H1 (cell line): ENCODE measurements at regions not wholly inside any gene's neighbourhood (a gene's known extent, or its start where the extent isn't known, plus 50 kb on each side); places are given as distances from the start of the nearest gene placed in this dataset.

Source experiments
- ASH2L ChIP-seq: fragments of 200-600, 300-600 bp; sonication (generic); IDR thresholded peaks from one replicate; pipeline ENCODE4 v1.7.1; 2017; ENCODE audit warnings: low read length
- BACH1 ChIP-seq: IDR thresholded peaks from 2 replicates; pipeline ENCODE4 v1.6.1; 2012; ENCODE audit warnings: low read length, improper control_type of control experiment
- CREB1 ChIP-seq: IDR thresholded peaks from 2 replicates; pipeline ENCODE4 v1.6.1; 2012; ENCODE audit warnings: inconsistent platforms
- EGR1 ChIP-seq: IDR thresholded peaks from 2 replicates; pipeline ENCODE4 v1.6.1; 2011; ENCODE audit warnings: low read depth, low read length, borderline replicate concordance
- JUN ChIP-seq: IDR thresholded peaks from 2 replicates; pipeline ENCODE4 v1.6.1; 2011; ENCODE audit warnings: low read depth, mild to moderate bottlenecking, improper control_type of control experiment, low read length
- TF ChIP-seq, protein P1 (sequence below): IDR thresholded peaks from 2 replicates; pipeline ENCODE4 v1.6.1; 2012; ENCODE audit warnings: low read length, inconsistent platforms

DNA sequence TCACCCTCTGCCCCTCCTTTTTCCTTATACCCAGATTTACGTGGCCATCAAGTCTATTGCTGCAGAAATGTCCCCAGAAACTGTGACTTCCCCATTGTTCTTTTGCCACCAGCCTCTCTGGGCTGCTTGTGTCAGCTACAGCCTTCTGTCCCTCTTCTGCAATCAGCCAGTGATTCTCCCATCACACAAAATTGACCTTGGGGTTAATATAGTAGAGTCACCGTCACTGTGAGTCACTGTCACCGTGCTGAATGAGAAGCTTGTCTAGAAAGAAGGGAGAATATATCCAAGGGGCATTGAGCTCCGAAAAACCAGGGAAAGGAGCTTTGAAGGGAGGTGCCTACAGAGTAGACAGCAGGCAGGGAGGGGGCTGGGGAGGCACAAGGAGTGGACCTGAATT lies 290.5 kb downstream of the HAPSTR1 start (continued):
- TF ChIP-seq JUN = no peak
- no peak for TF ChIP-seq CREB1
- TF ChIP-seq EGR1 = no peak
- TF ChIP-seq ASH2L = no peak
- no peak for TF ChIP-seq BACH1
- TF ChIP-seq, protein P1, sequence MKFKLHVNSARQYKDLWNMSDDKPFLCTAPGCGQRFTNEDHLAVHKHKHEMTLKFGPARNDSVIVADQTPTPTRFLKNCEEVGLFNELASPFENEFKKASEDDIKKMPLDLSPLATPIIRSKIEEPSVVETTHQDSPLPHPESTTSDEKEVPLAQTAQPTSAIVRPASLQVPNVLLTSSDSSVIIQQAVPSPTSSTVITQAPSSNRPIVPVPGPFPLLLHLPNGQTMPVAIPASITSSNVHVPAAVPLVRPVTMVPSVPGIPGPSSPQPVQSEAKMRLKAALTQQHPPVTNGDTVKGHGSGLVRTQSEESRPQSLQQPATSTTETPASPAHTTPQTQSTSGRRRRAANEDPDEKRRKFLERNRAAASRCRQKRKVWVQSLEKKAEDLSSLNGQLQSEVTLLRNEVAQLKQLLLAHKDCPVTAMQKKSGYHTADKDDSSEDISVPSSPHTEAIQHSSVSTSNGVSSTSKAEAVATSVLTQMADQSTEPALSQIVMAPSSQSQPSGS = no peak
